Mammary epithelial cell (primary cell): ENCODE measurements at regions not wholly inside any gene's neighbourhood (a gene's known extent, or its start where the extent isn't known, plus 50 kb on each side); places are given as distances from the start of the nearest gene placed in this dataset.

ENCODE experiments used
- CTCF ChIP-seq, 2 donors: IDR thresholded peaks in 1 of 2; conservative IDR thresholded peaks in 1 of 2; 2 replicates each; pipeline ENCODE4 v1.5.1; 2011 to 2012; ENCODE audit warnings: inconsistent platforms in 2 of 2, low read length in 2 of 2, mild to moderate bottlenecking in 2 of 2, control low read depth in 1 of 2, low read depth in 1 of 2; ENCODE audit not compliant: insufficient read depth in 1 of 2; ENCODE audit errors: extremely low read depth in 1 of 2
- EZH2 ChIP-seq: IDR thresholded peaks from 2 replicates; pipeline ENCODE4 v1.6.1; 2012; ENCODE audit warnings: low read length, inconsistent platforms, borderline replicate concordance

GRCh38 chr1:229157480-229157879 lies 113.4 kb upstream of the RAB4A start:
- TF ChIP-seq CTCF (conservative IDR thresholded peaks at IDR 0.05 in 1 of 2, IDR thresholded peaks at IDR 0.05 in 1 of 2; ENCODE audit: extremely low read depth in 1 of 2, insufficient read depth in 1 of 2, low read depth in 1 of 2, low read length in 2 of 2) (no peak), EZH2 (no peak)
